Activated CD8-positive, alpha-beta T cell treated with anti-CD3 and anti-CD28 coated beads, Interleukin-2, amount 10 ng/mL, durations not matched to agents 7 days and 5 days (primary cell): ENCODE measurements at regions not wholly inside any gene's neighbourhood (a gene's known extent, or its start where the extent isn't known, plus 50 kb on each side); places are given as distances from the start of the nearest gene placed in this dataset.

Experiments
- ATAC-seq: fragments of 150-1000 bp; cut with Tn5 transposase; one replicate; pipeline ENCODE4 v1.10.0; 2021; ENCODE audit warnings: moderate library complexity
- CTCF ChIA-PET: fragments of 350-600 bp; sonication (Branson Sonifier 250); formaldehyde crosslinking; loops from one replicate; lab custom pipeline; 2021; ENCODE audit warnings: antibody characterized with exemption; lab: Charles Lee
- POLR2A ChIA-PET: fragments of 350-600 bp; sonication (Branson Sonifier 250); formaldehyde crosslinking; loops from one replicate; lab custom pipeline; 2021; ENCODE audit warnings: antibody characterized with exemption; lab: Charles Lee
- DNase-seq: peaks from one replicate; pipeline ENCODE4 v3.0.0-alpha.2; 2020
- H3K27ac Mint-ChIP-seq: one replicate; pipeline ENCODE4 v1.8.0; 2021; ENCODE audit warnings: mild to moderate bottlenecking, mixed read lengths
- H3K27me3 Mint-ChIP-seq: one replicate; pipeline ENCODE4 v1.8.0; 2021; ENCODE audit warnings: low read depth, mixed read lengths
- H3K36me3 Mint-ChIP-seq: one replicate; pipeline ENCODE4 v1.8.0; 2021; ENCODE audit warnings: low read depth, mixed read lengths
- H3K4me1 Mint-ChIP-seq: one replicate; pipeline ENCODE4 v1.8.0; 2021; ENCODE audit warnings: low read depth, mixed read lengths
- H3K4me3 Mint-ChIP-seq: one replicate; pipeline ENCODE4 v1.8.0; 2021; ENCODE audit warnings: mild to moderate bottlenecking, mixed read lengths
- H3K9me3 Mint-ChIP-seq: one replicate; pipeline ENCODE4 v1.8.0; 2022; ENCODE audit warnings: mixed read lengths; ENCODE audit not compliant: insufficient read depth

GRCh38 chr6:156160795-156161165, 616.4 kb upstream of the ARID1B start:
- DNase-seq = no peak
- Mint-ChIP-seq H3K36me3 (no peaks in the 10 kb centered on the region), H3K4me1 (peaks cover 7% of the 10 kb centered on the region), H3K27me3 (peaks cover 2% of the 10 kb centered on the region), H3K4me3 (no peak overlapping the region), H3K27ac (no peak overlapping the region), H3K9me3 (no peaks in the 10 kb centered on the region)
- ChIA-PET CTCF (no interaction called here), POLR2A (no interaction called here)
- no peak for ATAC-seq

GRCh38 chr6:156160007-156160794, 617.0 kb upstream of the ARID1B start:
- peaks cover 5% of the 10 kb centered on the region for H3K4me1 Mint-ChIP-seq
- no peaks in the 10 kb centered on the region for H3K36me3 Mint-ChIP-seq
- H3K9me3 Mint-ChIP-seq = no peaks in the 10 kb centered on the region
- CTCF ChIA-PET = no interaction called here
- peaks cover under 1% of the 10 kb centered on the region for H3K27me3 Mint-ChIP-seq
- H3K4me3 Mint-ChIP-seq = no peak overlapping the region
- ATAC-seq = no peak
- H3K27ac Mint-ChIP-seq = no peak overlapping the region
- POLR2A ChIA-PET = no interaction called here
- no peak for DNase-seq

DNA sequence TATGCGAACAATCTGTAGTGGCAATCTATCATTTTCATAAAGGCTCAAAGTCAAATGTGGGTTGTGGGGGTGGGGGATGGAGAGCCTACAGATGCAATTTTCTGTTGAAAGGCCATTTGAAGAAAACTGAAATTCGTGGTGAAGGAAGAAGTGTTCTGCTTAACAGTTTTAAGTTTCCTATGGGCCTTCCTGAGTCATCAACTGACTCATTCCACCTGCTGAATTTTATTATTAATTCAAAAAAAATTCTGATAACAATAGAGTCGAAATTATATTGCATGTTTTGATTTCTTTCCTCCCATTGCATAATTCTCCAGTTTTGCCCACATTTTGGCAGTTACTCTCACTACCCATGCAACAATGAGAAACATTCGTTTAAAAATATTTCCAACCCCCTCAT, 622.3 kb upstream of the ARID1B start:
- Mint-ChIP-seq H3K36me3 (no peaks in the 10 kb centered on the region), H3K4me3 (no peak overlapping the region), H3K9me3 (no peaks in the 10 kb centered on the region), H3K27ac (no peak overlapping the region), H3K4me1 (peaks cover 12% of the 10 kb centered on the region), H3K27me3 (no peaks in the 10 kb centered on the region)
- POLR2A ChIA-PET = no interaction called here
- DNase-seq (no peak), ATAC-seq (no peak)
- CTCF ChIA-PET = no interaction called here

DNA sequence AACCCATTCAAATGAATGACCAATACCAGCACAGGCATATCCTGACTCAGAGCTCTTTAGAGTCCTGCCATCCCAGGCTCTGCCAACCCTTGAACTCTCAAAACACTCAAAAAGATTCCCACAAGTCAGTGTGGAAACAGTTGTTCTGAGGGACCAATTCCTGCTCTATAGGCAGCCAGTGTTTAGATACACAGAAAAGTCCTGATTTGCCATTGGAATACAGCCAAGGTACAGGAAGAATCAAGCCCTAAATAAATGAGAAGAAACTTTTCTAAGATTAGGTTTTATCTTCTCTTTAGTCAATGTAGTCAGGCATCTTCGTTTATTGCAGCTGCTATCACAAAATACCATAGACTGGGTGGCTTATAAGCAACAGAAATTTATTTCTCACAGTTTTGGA, 626.8 kb upstream of the ARID1B start:
- CTCF ChIA-PET = no interaction called here
- H3K27ac Mint-ChIP-seq = no peak overlapping the region
- no peaks in the 10 kb centered on the region for H3K9me3 Mint-ChIP-seq
- DNase-seq (no peak), ATAC-seq (no peak)
- H3K4me1 Mint-ChIP-seq = peaks cover 12% of the 10 kb centered on the region
- POLR2A ChIA-PET = no interaction called here
- H3K4me3 Mint-ChIP-seq = no peak overlapping the region
- H3K36me3 Mint-ChIP-seq = no peaks in the 10 kb centered on the region
- no peaks in the 10 kb centered on the region for H3K27me3 Mint-ChIP-seq

DNA sequence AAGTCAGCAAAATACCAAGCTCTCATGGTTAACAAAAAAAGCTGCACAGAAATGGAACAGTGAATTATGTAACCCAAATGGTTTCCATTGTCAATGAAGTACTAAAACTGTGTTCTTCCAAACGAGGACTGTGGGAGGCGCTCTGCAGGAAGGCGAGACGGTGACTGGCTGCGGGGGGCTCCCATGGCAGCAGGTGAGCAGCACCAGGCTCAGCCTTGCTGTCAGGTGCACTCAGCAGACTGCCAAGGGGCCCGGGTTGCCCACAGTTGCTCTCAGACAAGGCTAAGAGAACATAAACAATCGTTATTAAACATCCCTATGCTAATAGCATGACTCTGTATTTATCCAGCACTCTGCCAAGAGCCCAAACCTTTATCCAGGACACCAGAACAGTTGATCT, 630.3 kb upstream of the ARID1B start:
- Mint-ChIP-seq H3K27ac (no peak overlapping the region), H3K4me3 (no peak overlapping the region), H3K4me1 (peaks cover 6% of the 10 kb centered on the region), H3K36me3 (no peaks in the 10 kb centered on the region), H3K27me3 (no peaks in the 10 kb centered on the region), H3K9me3 (peaks cover 6% of the 10 kb centered on the region)
- ChIA-PET CTCF (no interaction called here), POLR2A (no interaction called here)
- ATAC-seq = no peak
- no peak for DNase-seq

DNA sequence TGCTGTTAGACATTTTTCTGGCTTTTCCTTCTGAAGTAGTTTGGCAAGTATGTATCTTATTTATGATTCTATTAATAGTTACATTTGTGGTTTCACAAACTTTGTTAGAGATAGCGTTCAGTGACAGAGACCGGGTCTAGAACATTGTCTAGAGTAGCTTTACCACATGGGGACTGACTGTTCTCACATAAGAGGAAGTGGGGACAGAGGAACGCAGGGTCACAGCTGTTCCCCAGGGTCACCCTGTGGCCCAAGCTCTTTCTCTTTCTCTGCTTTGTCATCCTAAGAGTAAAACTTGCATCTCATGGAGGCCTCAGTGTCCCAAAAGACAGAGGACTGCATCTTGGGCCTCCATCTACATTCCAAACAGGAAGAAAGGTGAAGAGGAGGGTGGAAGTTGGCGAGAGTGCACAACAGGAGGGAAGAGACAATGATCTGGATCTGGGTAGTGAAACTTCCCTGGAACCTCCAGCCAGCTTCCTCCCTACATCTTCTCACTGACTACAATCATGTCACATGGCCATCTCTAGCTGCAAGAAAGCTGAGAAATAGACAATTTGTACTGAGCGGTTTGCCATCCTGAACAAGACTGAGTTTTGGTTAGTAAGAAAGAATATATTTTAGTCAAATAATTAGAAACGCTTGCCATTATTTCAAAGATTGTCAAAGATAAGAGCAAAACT, 645.8 kb upstream of the ARID1B start:
- H3K36me3 Mint-ChIP-seq = no peaks in the 10 kb centered on the region
- POLR2A ChIA-PET = no interaction called here
- H3K4me1 Mint-ChIP-seq = peaks cover 1% of the 10 kb centered on the region
- no peak overlapping the region for H3K27ac Mint-ChIP-seq
- H3K9me3 Mint-ChIP-seq = peaks cover 10% of the 10 kb centered on the region
- ATAC-seq = no peak
- CTCF ChIA-PET = no interaction called here
- H3K27me3 Mint-ChIP-seq = no peaks in the 10 kb centered on the region
- H3K4me3 Mint-ChIP-seq = no peak overlapping the region
- DNase-seq = no peak

GRCh38 chr6:156126535-156126934, 650.6 kb upstream of the ARID1B start:
- POLR2A ChIA-PET = no interaction called here
- Mint-ChIP-seq H3K4me3 (no peak overlapping the region), H3K4me1 (peaks cover 1% of the 10 kb centered on the region), H3K9me3 (no peaks in the 10 kb centered on the region), H3K36me3 (no peaks in the 10 kb centered on the region), H3K27me3 (no peaks in the 10 kb centered on the region), H3K27ac (no peak overlapping the region)
- ATAC-seq (no peak), DNase-seq (no peak)
- CTCF ChIA-PET = no interaction called here

GRCh38 chr6:156125844-156126243, 651.3 kb upstream of the ARID1B start:
- ATAC-seq (no peak), DNase-seq (no peak)
- H3K36me3 Mint-ChIP-seq = no peaks in the 10 kb centered on the region
- no peaks in the 10 kb centered on the region for H3K27me3 Mint-ChIP-seq
- H3K4me1 Mint-ChIP-seq = no peaks in the 10 kb centered on the region
- no peak overlapping the region for H3K4me3 Mint-ChIP-seq
- H3K9me3 Mint-ChIP-seq = no peaks in the 10 kb centered on the region
- ChIA-PET POLR2A (no interaction called here), CTCF (no interaction called here)
- no peak overlapping the region for H3K27ac Mint-ChIP-seq

DNA sequence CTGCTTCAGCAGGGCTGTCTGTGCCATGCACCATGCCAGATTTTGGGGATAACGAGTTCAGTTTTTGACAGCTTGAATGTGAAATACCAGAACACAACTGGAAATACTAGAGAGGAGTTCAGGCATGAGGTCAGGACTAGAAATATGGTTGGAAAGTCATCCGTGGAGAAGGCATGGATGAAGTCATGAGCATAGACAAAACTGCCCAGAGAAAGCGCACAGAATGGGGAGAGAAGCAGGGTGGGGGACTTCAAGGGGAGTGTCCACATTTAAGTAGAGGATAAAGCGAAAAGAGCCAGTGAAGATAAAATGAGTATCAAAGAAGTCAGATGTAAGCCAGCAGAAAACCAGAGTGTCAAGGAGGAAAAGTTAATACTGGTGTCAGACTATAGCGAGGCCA, 653.4 kb upstream of the ARID1B start:
- no peak for DNase-seq
- Mint-ChIP-seq H3K4me1 (no peaks in the 10 kb centered on the region), H3K9me3 (no peaks in the 10 kb centered on the region), H3K27ac (no peak overlapping the region), H3K27me3 (no peaks in the 10 kb centered on the region), H3K4me3 (no peak overlapping the region), H3K36me3 (no peaks in the 10 kb centered on the region)
- CTCF ChIA-PET = no interaction called here
- ATAC-seq = no peak
- POLR2A ChIA-PET = no interaction called here

- Mint-ChIP-seq H3K4me3 (no peak overlapping the region), H3K4me1 (no peaks in the 10 kb centered on the region), H3K27me3 (no peaks in the 10 kb centered on the region), H3K27ac (no peak overlapping the region), H3K9me3 (no peaks in the 10 kb centered on the region), H3K36me3 (no peaks in the 10 kb centered on the region)
- CTCF ChIA-PET = no interaction called here
- DNase-seq (no peak), ATAC-seq (no peak)
- POLR2A ChIA-PET = no interaction called here
Measured at GRCh38 chr6:156121973-156122372, 655.2 kb upstream of the ARID1B start.

DNA sequence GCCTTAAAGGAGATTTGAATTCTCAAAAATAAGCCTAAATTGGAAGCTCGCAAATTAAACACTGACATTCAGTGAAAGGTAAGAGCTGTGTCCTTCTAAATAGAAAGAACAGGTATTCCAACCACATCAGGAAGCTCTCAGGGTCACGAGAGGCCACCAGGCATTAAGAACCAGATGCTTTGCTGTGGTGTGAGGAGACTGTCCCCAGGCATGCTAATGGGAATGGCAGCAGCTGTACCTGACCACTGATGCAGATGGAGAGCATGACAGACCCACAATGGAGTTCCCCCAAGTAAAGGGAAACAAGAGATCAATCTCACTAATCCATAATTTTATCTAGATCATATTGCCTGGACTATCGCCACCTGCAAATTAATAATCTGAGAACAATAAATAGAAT, 658.9 kb upstream of the NOX3 start:
- ATAC-seq = no peak
- no peaks in the 10 kb centered on the region for H3K27me3 Mint-ChIP-seq
- ChIA-PET POLR2A (no interaction called here), CTCF (no interaction called here)
- no peak for DNase-seq
- H3K4me1 Mint-ChIP-seq = no peaks in the 10 kb centered on the region
- no peaks in the 10 kb centered on the region for H3K9me3 Mint-ChIP-seq
- no peak overlapping the region for H3K27ac Mint-ChIP-seq
- H3K36me3 Mint-ChIP-seq = no peaks in the 10 kb centered on the region
- no peak overlapping the region for H3K4me3 Mint-ChIP-seq

DNA sequence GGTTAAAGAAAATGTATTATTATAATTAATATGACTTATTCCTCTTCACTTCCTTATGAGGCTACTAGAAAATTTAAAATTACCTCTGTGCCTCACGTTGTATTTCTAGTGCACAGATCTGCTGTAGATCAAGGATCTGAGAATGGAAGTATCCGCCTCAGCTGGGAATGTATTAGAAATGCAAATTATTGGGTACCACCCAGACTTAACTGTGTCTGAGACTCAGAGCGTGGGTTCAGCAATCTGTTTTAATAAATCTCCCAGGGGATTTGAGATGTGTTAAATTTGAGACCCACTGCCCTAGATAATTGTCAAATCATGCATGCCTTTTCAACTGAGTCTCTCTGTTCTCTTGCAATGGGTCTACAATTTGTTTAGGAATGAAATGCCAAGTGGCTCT, 658.0 kb upstream of the NOX3 start:
- ATAC-seq = no peak
- Mint-ChIP-seq H3K27me3 (no peaks in the 10 kb centered on the region), H3K4me1 (no peaks in the 10 kb centered on the region), H3K9me3 (no peaks in the 10 kb centered on the region), H3K4me3 (no peak overlapping the region), H3K27ac (no peak overlapping the region), H3K36me3 (no peaks in the 10 kb centered on the region)
- CTCF ChIA-PET = no interaction called here
- DNase-seq = no peak
- POLR2A ChIA-PET = no interaction called here
